ENCODE measurements at regions not wholly inside any gene's neighbourhood (a gene's known extent, or its start where the extent isn't known, plus 50 kb on each side); places are given as distances from the start of the nearest gene placed in this dataset.

DNA sequence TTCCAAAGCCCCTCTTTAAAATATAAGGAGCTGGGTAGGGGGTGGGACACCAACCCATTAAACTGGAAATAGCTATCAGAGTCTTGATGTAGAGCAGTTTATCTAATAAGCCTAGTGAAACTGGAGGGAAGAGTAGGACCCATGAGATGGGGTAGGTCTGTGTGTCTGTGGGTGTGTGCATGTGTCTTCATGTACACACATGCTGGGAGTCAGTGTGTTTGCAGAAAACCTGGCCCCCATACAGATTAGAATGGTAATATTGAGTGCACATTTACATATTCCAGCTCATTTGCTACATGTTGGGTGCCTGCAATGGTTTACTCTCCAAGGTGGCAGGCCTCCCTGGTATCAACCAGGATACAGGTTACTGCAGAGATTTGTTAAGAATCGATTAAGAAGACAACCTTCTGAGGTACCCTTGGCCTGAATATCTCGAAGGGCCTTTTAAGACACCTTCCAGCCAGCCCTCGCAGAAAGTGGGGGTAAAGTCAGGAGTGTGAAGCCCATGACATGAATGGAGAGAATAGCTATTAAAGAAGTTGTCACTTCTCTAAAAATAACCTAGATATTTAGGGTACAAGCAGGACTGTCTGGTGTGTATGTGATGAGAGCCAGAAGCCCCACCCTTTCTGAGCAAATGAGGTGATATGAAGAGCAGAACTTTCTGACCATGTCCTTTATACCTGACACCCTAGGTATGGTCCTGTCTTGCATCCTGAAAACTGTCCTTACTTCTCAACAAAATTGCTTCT, 75.7 kb upstream of the TEX13D start:
- TF ChIP-seq, protein P1, sequence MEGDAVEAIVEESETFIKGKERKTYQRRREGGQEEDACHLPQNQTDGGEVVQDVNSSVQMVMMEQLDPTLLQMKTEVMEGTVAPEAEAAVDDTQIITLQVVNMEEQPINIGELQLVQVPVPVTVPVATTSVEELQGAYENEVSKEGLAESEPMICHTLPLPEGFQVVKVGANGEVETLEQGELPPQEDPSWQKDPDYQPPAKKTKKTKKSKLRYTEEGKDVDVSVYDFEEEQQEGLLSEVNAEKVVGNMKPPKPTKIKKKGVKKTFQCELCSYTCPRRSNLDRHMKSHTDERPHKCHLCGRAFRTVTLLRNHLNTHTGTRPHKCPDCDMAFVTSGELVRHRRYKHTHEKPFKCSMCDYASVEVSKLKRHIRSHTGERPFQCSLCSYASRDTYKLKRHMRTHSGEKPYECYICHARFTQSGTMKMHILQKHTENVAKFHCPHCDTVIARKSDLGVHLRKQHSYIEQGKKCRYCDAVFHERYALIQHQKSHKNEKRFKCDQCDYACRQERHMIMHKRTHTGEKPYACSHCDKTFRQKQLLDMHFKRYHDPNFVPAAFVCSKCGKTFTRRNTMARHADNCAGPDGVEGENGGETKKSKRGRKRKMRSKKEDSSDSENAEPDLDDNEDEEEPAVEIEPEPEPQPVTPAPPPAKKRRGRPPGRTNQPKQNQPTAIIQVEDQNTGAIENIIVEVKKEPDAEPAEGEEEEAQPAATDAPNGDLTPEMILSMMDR (IDR thresholded peaks at IDR 0.05), result no peak
- TF ChIP-seq POLR2AphosphoS5 (IDR thresholded peaks at IDR 0.05; ENCODE audit: low read depth, low read length) (no peak), SIN3A (IDR thresholded peaks at IDR 0.05; ENCODE audit: borderline replicate concordance, insufficient read depth, low read depth, low read length) (no peak), TCF7L2 (IDR thresholded peaks at IDR 0.05; ENCODE audit: low read depth, low read length) (no peak)
- TF ChIP-seq, protein P2, sequence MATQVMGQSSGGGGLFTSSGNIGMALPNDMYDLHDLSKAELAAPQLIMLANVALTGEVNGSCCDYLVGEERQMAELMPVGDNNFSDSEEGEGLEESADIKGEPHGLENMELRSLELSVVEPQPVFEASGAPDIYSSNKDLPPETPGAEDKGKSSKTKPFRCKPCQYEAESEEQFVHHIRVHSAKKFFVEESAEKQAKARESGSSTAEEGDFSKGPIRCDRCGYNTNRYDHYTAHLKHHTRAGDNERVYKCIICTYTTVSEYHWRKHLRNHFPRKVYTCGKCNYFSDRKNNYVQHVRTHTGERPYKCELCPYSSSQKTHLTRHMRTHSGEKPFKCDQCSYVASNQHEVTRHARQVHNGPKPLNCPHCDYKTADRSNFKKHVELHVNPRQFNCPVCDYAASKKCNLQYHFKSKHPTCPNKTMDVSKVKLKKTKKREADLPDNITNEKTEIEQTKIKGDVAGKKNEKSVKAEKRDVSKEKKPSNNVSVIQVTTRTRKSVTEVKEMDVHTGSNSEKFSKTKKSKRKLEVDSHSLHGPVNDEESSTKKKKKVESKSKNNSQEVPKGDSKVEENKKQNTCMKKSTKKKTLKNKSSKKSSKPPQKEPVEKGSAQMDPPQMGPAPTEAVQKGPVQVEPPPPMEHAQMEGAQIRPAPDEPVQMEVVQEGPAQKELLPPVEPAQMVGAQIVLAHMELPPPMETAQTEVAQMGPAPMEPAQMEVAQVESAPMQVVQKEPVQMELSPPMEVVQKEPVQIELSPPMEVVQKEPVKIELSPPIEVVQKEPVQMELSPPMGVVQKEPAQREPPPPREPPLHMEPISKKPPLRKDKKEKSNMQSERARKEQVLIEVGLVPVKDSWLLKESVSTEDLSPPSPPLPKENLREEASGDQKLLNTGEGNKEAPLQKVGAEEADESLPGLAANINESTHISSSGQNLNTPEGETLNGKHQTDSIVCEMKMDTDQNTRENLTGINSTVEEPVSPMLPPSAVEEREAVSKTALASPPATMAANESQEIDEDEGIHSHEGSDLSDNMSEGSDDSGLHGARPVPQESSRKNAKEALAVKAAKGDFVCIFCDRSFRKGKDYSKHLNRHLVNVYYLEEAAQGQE (IDR thresholded peaks at IDR 0.05; ENCODE audit: insufficient read depth in 1 of 2, low read depth in 2 of 2, low read length in 1 of 2), result no peak
